GM19043 (cell line): ENCODE measurements at regions not wholly inside any gene's neighbourhood (a gene's known extent, or its start where the extent isn't known, plus 50 kb on each side); places are given as distances from the start of the nearest gene placed in this dataset.
"Not testable (repeated sequence)": the region's sequence is repeated elsewhere in the genome, so short reads cannot be mapped to it uniquely, and the experiment has no call there.

Experiments
- ATAC-seq: cut with Tn5 transposase; IDR thresholded peaks from one replicate; pipeline ENCODE4 v1.9.1; 2021; ENCODE audit warnings: low read depth; ENCODE audit not compliant: unreplicated experiment

- ATAC-seq: peak; percentile 51
Observed at GRCh38 chr3:4139462-4140140, 163.6 kb upstream of the SETMAR start.

DNA sequence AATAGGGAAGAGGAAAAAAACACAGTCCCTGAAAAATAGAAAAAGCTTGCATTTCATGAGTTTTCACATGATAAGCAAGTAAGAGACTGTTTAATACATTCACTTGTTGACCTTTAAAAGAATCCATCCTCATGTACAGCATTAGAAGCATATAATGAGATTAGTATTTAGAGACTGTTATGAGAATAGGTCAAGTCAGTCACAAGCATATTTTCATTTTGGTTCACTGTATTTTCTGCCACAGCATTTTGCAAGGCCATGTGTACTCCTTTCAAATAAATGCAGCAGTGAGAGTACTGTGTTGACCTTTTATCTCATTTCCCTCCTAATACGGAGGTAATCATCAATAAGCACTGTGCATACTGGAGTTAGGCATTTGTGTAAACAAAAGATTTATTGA lies 162.2 kb upstream of the SETMAR start:
- no peak for ATAC-seq

DNA sequence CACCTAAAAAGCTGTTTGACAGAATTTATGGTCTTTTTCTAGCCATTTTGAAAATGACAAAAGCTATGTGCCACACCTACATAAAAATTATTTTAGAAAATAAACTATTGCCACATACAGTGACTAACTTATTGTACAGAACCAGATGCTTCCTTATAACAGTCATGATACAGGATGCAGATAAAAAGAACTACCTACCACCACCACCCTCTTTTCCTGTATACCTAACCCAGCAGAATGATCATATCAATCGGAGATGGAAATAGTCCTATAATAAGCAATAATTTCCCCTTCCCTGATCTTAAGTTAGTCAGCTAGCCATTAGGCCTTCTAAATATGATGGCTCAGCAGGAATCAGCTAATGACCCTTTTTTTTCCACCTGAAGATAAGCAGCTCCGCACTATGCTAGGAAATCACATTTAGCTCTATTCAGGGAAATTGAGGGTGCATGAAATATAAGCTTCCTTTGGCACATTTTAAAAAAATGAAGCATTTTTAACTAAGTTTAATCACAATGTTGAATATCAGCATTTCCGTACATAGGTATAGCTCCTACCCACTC lies 155.5 kb upstream of the SETMAR start:
- ATAC-seq: no peak

DNA sequence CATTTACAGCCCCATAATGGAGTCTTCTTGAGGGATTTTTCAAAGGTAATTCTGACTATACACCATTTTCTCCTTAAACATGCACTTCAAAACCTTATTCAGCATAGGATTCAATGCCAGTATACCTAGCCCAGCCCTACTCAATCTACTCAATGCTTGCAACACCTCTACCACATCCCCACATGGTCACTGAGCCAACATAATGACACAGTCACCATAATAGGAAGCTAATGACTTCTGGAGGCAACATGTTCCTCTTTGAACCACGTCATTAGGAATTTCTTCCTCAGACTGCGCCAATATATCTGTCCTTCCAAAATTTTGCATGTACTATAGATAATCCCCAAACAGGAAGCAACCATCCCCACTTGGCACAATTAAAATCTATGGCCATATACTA lies 153.9 kb upstream of the SETMAR start:
- ATAC-seq: no peak

- ATAC-seq: no peak
Observed at GRCh38 chr3:4150816-4151215, 152.4 kb upstream of the SETMAR start.

- no peak for ATAC-seq
Observed at GRCh38 chr3:4151859-4152258, 151.3 kb upstream of the SETMAR start.

GRCh38 chr3:4153771-4154170 lies 149.4 kb upstream of the SETMAR start:
- no peak for ATAC-seq

DNA sequence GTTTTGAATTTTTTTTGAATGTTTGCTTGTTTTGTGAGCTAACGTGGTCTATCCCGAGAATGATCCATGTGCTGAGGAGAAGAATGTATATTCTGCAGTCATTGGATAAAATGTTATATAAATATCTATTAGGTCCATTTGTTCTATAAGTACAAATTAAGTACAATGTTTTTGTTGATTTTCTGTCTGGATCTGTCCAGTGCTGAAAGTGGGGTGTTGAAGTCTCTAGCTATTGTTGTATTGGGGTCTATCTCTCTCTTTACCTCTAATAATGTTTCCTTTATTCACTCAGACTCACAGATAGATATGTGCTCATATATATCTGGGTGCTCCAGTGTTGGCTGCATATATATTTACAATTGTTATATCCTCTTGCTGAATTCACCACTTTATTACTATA lies 144.8 kb upstream of the SETMAR start:
- no peak for ATAC-seq

DNA sequence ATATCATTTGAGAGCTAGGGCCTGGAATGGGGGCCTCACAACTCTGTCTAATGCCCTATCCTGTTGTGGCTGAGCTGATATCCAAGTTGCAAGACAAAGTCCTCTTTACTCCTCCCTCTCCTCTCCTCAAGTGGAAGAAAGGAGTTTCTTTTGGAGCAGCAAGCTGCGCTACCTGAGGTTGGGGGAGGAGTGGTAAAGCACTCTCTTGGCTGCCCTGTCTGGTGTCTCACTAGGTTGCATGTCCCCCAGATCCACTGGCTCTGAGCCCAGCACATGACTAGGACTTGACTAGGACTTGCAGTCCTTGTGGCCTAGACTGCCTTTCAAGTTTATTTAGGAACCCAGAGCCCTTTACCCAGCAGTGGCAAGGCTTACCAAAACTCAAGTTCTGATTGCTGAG lies 141.1 kb upstream of the SETMAR start:
- ATAC-seq: no peak

DNA sequence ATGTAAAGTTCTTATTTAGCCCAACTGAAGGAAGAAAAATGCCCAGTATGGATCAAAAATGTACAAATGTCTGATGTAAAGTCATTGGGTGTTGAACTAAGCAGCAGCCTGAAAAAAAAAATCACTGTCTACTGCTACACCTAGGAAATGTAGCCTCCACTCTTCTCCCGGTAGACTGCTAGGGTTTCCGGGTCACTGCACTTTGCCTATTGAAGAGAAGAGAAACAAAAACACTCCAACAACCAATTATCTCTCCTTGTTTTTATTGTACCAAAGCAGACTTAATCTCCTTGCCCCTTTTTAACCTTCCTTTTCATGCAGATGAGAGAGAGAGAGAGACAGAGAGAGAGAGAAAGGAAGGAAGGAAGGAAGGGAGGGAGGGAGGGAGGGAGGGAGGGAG lies 140.2 kb upstream of the SETMAR start:
- ATAC-seq: no peak

- no peak for ATAC-seq
Observed at GRCh38 chr3:4166540-4166939, 136.6 kb upstream of the SETMAR start.

DNA sequence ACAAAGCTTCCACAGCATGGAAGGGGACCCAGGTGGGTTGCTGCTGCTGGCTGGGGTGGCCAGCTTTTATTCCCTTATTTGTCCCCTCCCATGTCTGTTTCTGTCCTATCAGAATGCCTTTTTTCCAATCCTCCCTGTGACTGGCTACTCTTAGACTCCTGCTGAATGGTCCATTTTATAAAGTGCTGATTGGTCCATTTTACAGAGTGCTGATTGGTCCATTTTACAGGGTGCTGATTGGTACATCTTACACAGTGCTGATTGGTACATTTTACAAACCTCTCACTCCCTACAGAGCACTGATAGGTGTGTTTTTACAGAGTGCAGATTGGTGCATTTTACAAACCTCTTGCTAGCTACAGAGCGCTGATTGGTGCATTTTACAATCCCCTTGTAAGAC lies 135.9 kb upstream of the SETMAR start:
- not testable (repeated sequence) for ATAC-seq

DNA sequence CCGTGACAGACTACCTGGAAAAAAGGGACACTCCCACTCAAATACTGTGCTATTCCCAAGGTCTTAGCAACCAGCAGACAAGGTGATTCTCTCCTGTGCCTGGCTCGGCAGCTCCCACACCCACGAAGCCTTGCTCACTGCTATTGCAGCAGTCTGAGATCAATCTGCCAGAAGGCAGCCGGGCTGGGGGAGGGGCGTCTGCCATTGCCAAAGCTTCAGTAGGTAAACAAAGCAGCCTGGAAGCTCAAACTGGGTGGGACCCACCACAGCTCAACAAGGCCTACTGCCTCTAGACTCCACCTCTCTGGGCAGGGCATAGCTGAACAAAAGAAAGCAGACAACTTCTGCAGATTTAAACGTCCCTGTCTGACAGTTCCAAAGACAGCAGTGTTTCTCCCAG lies 128.4 kb upstream of the SETMAR start:
- no peak for ATAC-seq

GRCh38 chr3:4191971-4192370 lies 111.2 kb upstream of the SETMAR start:
- ATAC-seq: no peak

DNA sequence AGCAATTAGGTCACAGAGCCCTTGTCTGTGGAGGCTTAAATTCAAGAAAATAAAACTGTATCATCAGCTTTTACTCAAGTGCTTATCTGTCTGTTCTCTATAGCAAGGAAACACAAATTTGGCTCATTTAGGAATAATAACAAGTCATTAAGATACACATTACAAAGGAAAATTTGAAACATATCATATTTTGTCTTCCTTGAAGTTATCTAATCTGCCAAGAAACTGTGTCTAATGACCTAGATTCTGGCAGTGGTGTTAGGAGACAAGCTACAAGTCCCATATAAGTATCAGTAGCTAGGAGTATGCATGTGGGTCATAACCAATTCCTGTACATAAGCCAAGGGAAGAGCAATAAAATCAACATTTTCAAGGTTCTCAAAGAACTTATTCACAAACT lies 108.2 kb upstream of the SETMAR start:
- ATAC-seq: no peak

- ATAC-seq: no peak
Observed at GRCh38 chr3:4196506-4197147, 106.5 kb upstream of the SETMAR start.

DNA sequence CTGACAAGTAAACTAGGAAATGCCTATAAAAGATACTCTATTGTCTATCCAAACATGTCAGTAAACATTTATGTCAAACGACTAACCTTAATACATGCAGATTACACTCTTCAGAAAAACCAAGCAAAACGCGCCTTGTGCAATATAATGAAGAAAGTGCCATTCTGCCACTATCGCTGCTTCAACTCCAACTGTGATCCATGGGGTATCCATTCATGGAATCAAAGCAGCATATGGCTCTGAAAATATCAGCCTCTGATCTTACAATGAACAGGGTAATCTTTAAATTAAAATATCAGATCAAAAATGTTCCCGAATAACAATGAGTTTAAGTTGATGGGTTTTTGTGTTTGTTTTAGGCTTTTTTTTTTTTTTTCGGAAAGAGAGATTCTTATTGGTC lies 105.5 kb upstream of the SETMAR start:
- no peak for ATAC-seq

- ATAC-seq: no peak
Observed at GRCh38 chr3:4198491-4198890, 104.7 kb upstream of the SETMAR start.

DNA sequence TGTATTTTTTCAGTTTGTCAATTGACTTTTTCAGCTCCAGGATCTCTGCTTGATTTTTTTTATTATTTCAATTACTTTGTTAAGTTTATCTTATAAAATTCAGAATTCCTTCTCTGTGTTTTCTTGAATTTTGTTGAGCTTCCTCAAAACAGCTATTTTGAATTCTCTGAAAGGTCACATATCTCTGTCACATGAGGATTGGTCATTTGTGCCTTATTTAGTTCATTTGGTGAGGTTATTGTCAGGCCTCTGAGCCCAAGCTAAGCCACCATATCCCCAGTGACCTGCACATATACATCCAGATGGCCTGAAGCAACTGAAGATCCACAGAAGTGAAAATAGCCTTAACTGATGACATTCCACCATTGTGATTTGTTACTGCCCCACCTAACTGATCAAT lies 98.4 kb upstream of the SETMAR start:
- not testable (repeated sequence) for ATAC-seq

GRCh38 chr3:4207672-4208071 lies 95.5 kb upstream of the SETMAR start:
- ATAC-seq: no peak

- no peak for ATAC-seq
Observed at GRCh38 chr3:4208556-4208955, 94.6 kb upstream of the SETMAR start.

DNA sequence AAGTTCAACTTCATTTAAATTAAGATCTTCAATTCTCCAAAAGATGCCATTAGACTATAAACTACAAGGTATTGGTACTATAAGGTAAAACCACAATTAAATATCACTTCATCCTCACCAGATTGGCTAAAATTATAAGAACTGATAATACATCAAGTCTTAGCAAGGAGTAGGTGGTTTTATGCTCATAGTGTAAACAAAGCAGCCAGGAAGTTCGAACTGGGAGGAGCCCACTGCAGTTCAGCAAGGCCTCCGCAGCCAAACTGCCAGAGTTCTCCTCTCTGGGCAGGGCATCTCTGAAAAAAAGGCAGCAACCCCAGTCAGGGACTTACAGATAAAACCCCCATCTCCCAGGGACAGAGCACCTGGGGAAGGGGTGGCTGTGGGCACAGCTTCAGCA lies 91.6 kb upstream of the SETMAR start:
- ATAC-seq: no peak
